ENCODE measurements at regions not wholly inside any gene's neighbourhood (a gene's known extent, or its start where the extent isn't known, plus 50 kb on each side); places are given as distances from the start of the nearest gene placed in this dataset.

- DNase-seq = no peak
- no peak for TF ChIP-seq GATA1 (IDR thresholded peaks at IDR 0.05; ENCODE audit: low read depth, low read length)
- TF ChIP-seq POLR2A (IDR thresholded peaks at IDR 0.05; ENCODE audit: low read length) = no peak
Observed at GRCh38 chr12:102618197-102618877, 138.0 kb upstream of the IGF1 start.

DNA sequence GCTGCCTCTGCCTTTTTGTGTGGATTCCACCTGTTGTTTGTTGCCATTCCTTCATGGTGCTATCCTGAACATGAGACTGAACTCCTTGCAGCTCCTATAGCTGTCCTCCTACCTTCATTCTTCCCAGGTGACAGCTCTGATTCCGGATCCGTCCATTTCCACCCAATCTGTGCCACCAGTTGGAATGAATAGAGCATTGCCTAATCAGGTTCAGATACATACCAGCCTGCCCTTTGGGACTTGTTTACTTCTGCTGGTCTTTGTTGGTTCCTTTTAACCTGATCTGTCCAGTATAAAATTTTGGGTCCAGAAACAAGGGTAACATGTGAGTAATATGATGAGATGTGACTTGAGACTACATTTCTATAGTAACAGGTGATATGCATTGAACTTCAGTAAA lies 136.3 kb upstream of the IGF1 start:
- no peak for TF ChIP-seq POLR2A (IDR thresholded peaks at IDR 0.05; ENCODE audit: low read length)
- no peak for TF ChIP-seq GATA1 (IDR thresholded peaks at IDR 0.05; ENCODE audit: low read depth, low read length)

GRCh38 chr12:102611995-102612394 lies 131.6 kb upstream of the IGF1 start:
- TF ChIP-seq POLR2A (IDR thresholded peaks at IDR 0.05; ENCODE audit: low read length) (no peak), GATA1 (IDR thresholded peaks at IDR 0.05; ENCODE audit: low read depth, low read length) (no peak)
- DNase-seq = no peak

More for the DNA sequence above, 136.3 kb upstream of the IGF1 start:
- no peak for DNase-seq

DNA sequence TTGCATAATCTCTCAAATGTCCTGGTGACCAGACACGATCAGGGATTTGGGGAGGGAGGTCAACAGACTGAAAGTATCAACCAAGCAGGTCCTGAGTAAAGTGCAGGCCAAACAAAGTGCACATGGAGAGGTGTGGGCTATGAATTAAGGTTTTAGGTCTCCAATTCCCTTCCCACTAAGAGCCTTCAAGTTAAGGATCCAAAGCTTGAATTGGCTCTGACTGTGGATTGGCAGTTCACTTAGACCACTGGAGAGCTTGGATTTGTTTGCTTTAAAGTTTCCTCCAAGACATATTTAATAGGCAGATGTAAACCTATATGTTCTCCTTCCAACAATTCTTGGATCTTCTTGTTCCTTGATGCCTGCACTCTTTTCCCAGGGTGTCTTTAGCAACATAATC lies 129.6 kb upstream of the IGF1 start:
- TF ChIP-seq GATA1 (IDR thresholded peaks at IDR 0.05; ENCODE audit: low read depth, low read length) (no peak), POLR2A (IDR thresholded peaks at IDR 0.05; ENCODE audit: low read length) (no peak)
- DNase-seq = no peak

- DNase-seq = no peak
- TF ChIP-seq POLR2A (IDR thresholded peaks at IDR 0.05; ENCODE audit: low read length) (no peak), GATA1 (IDR thresholded peaks at IDR 0.05; ENCODE audit: low read depth, low read length) (no peak)
Observed at GRCh38 chr12:102603021-102603420, 122.7 kb upstream of the IGF1 start.

DNA sequence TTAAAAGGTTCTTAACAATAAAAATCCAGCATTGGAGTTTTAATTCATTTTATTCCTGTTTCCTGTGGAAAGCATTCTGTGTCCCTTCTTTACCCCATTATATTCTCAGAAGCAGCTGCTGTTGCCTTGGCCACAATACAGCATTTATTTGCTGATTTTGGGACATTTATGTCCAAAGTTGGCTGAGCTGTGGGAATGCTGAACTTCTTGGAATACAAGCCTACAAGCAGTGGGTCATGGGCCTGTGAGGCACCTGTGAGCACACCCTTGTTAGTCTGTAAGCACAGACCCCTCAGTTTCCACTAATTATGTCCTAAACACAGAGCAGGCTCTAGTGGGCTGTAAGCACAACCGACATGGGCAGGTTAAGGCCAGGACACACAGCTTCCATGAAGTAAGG lies 122.2 kb upstream of the IGF1 start:
- TF ChIP-seq POLR2A (IDR thresholded peaks at IDR 0.05; ENCODE audit: low read length) = no peak
- no peak for TF ChIP-seq GATA1 (IDR thresholded peaks at IDR 0.05; ENCODE audit: low read depth, low read length)
- no peak for DNase-seq

DNA sequence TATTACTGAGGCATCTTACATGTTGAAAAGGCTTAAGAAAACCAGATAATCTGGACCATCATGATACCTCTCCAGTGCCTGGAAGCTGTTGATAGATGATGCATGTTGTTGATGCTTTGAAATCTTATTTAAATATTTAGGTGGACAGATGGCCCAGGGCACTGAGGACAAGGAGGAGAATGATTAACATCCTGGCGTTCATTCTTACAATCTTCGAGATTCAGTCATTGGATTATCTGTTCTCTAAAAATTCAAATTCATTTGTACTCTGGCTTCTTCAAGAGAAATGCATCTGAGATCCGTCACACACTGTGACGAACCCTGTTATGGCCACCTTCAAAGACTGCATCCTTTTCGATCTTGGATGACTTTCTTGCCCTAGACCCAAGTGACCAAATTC lies 121.3 kb upstream of the IGF1 start:
- no peak for DNase-seq
- no peak for TF ChIP-seq POLR2A (IDR thresholded peaks at IDR 0.05; ENCODE audit: low read length)
- no peak for TF ChIP-seq GATA1 (IDR thresholded peaks at IDR 0.05; ENCODE audit: low read depth, low read length)

GRCh38 chr12:102596687-102597086 lies 116.3 kb upstream of the IGF1 start:
- no peak for DNase-seq
- TF ChIP-seq POLR2A (IDR thresholded peaks at IDR 0.05; ENCODE audit: low read length) = no peak
- TF ChIP-seq GATA1 (IDR thresholded peaks at IDR 0.05; ENCODE audit: low read depth, low read length) = no peak

- no peak for TF ChIP-seq GATA1 (IDR thresholded peaks at IDR 0.05; ENCODE audit: low read depth, low read length)
- TF ChIP-seq POLR2A (IDR thresholded peaks at IDR 0.05; ENCODE audit: low read length) = no peak
- no peak for DNase-seq
Observed at GRCh38 chr12:102596031-102596430, 115.7 kb upstream of the IGF1 start.

- no peak for DNase-seq
- TF ChIP-seq GATA1 (IDR thresholded peaks at IDR 0.05; ENCODE audit: low read depth, low read length) (no peak), POLR2A (IDR thresholded peaks at IDR 0.05; ENCODE audit: low read length) (no peak)
Observed at GRCh38 chr12:102595315-102595714, 115.0 kb upstream of the IGF1 start.

DNA sequence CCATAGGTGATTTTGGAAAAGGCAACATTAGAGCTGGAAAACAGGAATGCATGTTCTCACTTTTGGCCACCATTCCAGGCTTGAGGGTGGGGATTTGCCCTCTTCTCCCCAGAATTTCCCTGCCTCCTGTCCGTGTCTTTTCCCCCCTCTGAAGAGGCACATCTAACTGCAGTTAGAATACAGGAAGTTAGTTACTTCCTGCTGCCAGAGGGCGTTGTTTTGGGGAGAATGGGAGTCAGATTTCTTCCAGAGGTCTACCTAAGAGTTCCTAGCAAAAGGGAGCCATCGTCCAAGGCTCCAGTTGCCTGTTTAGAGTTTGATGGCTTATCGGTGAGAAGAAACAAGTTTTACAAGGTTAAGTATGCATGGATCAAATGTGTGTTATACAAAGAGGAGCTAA lies 112.8 kb upstream of the IGF1 start:
- TF ChIP-seq GATA1 (IDR thresholded peaks at IDR 0.05; ENCODE audit: low read depth, low read length) (no peak), POLR2A (IDR thresholded peaks at IDR 0.05; ENCODE audit: low read length) (no peak)
- no peak for DNase-seq

GRCh38 chr12:102592134-102592533 lies 111.8 kb upstream of the IGF1 start:
- TF ChIP-seq GATA1 (IDR thresholded peaks at IDR 0.05; ENCODE audit: low read depth, low read length) (no peak), POLR2A (IDR thresholded peaks at IDR 0.05; ENCODE audit: low read length) (no peak)
- DNase-seq = no peak

DNA sequence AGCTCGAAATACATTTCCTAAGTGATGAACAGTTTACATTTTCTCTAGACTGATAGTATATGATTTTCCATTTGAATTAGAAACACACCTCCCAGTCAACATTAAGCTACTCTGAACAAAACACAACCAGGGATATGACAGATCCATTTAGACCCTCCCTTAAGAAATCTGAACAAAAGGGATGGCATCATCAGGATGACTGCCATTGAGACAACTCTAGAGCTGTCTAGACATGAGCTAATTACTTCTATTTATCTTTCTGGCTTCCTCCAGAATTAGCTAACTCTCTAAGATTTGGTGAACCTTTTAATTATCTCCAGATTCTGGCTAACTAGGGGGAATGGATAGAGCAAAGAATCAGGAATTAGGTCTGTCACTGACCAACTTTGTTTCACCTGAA lies 92.9 kb upstream of the IGF1 start:
- TF ChIP-seq GATA1 (IDR thresholded peaks at IDR 0.05; ENCODE audit: low read depth, low read length) (no peak), POLR2A (IDR thresholded peaks at IDR 0.05; ENCODE audit: low read length) (no peak)
- no peak for DNase-seq

DNA sequence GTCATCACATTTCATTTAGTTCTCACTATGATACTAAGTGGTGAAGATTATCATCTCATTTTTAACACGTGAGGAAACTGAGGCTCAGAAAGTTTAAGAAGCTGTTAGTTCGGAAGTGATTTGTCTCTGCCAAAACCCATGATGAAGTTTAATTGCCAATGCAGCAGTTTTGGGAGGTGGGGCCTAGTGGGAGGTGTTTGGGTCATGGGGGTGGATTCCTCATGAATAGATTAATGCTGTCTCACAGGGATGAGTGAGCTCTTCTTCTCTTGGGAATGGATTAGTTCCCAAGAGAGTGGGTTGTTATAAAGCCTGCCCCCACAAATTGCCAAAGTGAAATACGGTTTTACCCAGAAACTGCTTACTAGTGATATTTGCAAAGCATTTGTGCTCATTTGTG lies 91.5 kb upstream of the IGF1 start:
- TF ChIP-seq GATA1 (IDR thresholded peaks at IDR 0.05; ENCODE audit: low read depth, low read length) = no peak
- TF ChIP-seq POLR2A (IDR thresholded peaks at IDR 0.05; ENCODE audit: low read length) = no peak
- no peak for DNase-seq

GRCh38 chr12:102570256-102570655 lies 89.9 kb upstream of the IGF1 start:
- DNase-seq = no peak
- TF ChIP-seq POLR2A (IDR thresholded peaks at IDR 0.05; ENCODE audit: low read length) (no peak), GATA1 (IDR thresholded peaks at IDR 0.05; ENCODE audit: low read depth, low read length) (no peak)

DNA sequence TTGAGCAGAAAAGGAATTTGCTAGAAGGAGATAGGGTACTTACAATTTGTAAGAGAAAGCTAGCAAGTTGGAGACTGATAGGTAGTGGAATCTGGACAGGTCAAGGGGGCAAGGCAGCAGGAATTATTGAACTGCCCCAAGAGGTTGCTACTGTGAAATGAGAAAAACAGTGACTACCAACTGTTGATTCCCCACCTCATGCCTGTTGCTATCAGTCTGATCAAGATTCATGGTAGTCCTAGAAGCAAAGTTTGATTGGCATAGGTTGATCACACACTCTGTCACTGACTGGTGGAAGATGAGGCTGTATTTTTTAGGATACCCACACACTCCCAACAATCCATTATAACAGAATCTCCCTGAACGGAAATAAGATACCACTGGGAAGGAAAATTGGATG lies 89.4 kb upstream of the IGF1 start:
- TF ChIP-seq GATA1 (IDR thresholded peaks at IDR 0.05; ENCODE audit: low read depth, low read length) = no peak
- TF ChIP-seq POLR2A (IDR thresholded peaks at IDR 0.05; ENCODE audit: low read length) = no peak
- no peak for DNase-seq

All from erythroblast (primary cell).